SK-N-SH (cell line): ENCODE measurements at regions not wholly inside any gene's neighbourhood (a gene's known extent, or its start where the extent isn't known, plus 50 kb on each side); places are given as distances from the start of the nearest gene placed in this dataset.

Source experiments
- CTCF ChIA-PET: fragments of 300-600, 350-600 bp; formaldehyde crosslinking; extraction: SDS; loops from one replicate; lab custom pipeline; 2021; lab: Yijun Ruan, JAX
- POLR2A ChIA-PET: fragments of 350-600 bp; sonication (Branson Sonifier 250); formaldehyde crosslinking; extraction: SDS; loops from one replicate; lab custom pipeline; 2020; ENCODE audit warnings: antibody characterized with exemption, inconsistent platforms; lab: Yijun Ruan, JAX
- DNase-seq: peaks from one replicate; pipeline ENCODE4 v3.0.0; 2012
- H2AFZ ChIP-seq: fragments of 200-600 bp; sonication (generic); 2 replicates; pipeline ENCODE4 v1.8.1; 2016; ENCODE audit warnings: antibody characterized with exemption, mild to moderate bottlenecking, low read depth
- H3F3A ChIP-seq: fragments of 200-600 bp; sonication (generic); replicated peaks from 2 replicates; pipeline ENCODE3; 2016; ENCODE audit warnings: antibody characterized with exemption, mild to moderate bottlenecking; ENCODE audit not compliant: insufficient read depth
- H3K27ac ChIP-seq, 2 experiments: fragments of 200-500 bp in 1 of 2; fragments of 200-600 bp in 1 of 2; sonication (Bioruptor generic) in 1 of 2; sonication (generic), shearing (Covaris generic) in 1 of 2; 2 replicates each; pipeline versions ENCODE4 v1.5.1 to v1.6.1; 2014 to 2016; ENCODE audit warnings: low read depth in 2 of 2, inconsistent platforms in 1 of 2, low read length in 1 of 2, mild to moderate bottlenecking in 1 of 2, mixed read lengths in 1 of 2
- H3K27me3 ChIP-seq: fragments of 200-600 bp; sonication (generic), shearing (Covaris generic); 2 replicates; pipeline ENCODE4 v1.6.1; 2016; ENCODE audit warnings: mixed run types; ENCODE audit not compliant: insufficient read depth
- H3K36me3 ChIP-seq, 2 experiments: fragments of 200-500 bp in 1 of 2; fragments of 200-600 bp in 1 of 2; sonication (Bioruptor generic) in 1 of 2; sonication (generic) in 1 of 2; replicated peaks in 1 of 2; 2 replicates each; pipeline versions ENCODE3 to v1.5.1; 2014 to 2016; ENCODE audit warnings: low read length in 1 of 2, mild to moderate bottlenecking in 1 of 2; ENCODE audit not compliant: insufficient read depth in 2 of 2, control insufficient read depth in 1 of 2
- H3K4me1 ChIP-seq, 2 experiments: fragments of 200-500 bp in 1 of 2; fragments of 200-600 bp in 1 of 2; sonication (Bioruptor generic) in 1 of 2; sonication (generic), shearing (Covaris generic) in 1 of 2; 2 replicates each; pipeline versions ENCODE4 v1.5.1 to v1.6.1; 2014 to 2016; ENCODE audit warnings: low read depth in 1 of 2, low read length in 1 of 2, mixed run types in 1 of 2; ENCODE audit not compliant: insufficient read depth in 2 of 2, control insufficient read depth in 1 of 2
- H3K4me2 ChIP-seq: fragments of 200-600 bp; sonication (generic), shearing (Covaris generic); 2 replicates; pipeline ENCODE4 v1.6.1; 2017; ENCODE audit warnings: mixed run types
- H3K4me3 ChIP-seq, 2 experiments: fragments of 200-500 bp in 1 of 2; fragments of 200-600 bp in 1 of 2; sonication (Bioruptor generic) in 1 of 2; sonication (generic), shearing (Covaris generic) in 1 of 2; 2 replicates each; pipeline versions ENCODE4 v1.5.1 to v1.8.1; 2014 to 2016; ENCODE audit warnings: low read depth in 2 of 2, inconsistent platforms in 1 of 2, low read length in 1 of 2, mild to moderate bottlenecking in 1 of 2, mixed read lengths in 1 of 2, moderate library complexity in 1 of 2
- H3K79me2 ChIP-seq: fragments of 200-600 bp; sonication (generic); 2 replicates; pipeline ENCODE4 v1.8.1; 2017; ENCODE audit warnings: mild to moderate bottlenecking; ENCODE audit not compliant: insufficient read depth
- H3K9ac ChIP-seq: fragments of 200-600 bp; sonication (generic); 2 replicates; pipeline ENCODE4 v1.6.1; 2017; ENCODE audit warnings: mixed run types
- H3K9me2 ChIP-seq: fragments of 200-600 bp; sonication (generic); 2 replicates; pipeline ENCODE4 v1.6.1; 2017; ENCODE audit warnings: mixed run types
- H3K9me3 ChIP-seq: fragments of 200-600 bp; sonication (generic); 2 replicates; pipeline ENCODE4 v1.6.1; 2017; ENCODE audit warnings: mixed run types, mild to moderate bottlenecking, moderate library complexity
- H4K20me1 ChIP-seq: fragments of 200-600 bp; sonication (generic); 2 replicates; pipeline ENCODE4 v1.6.1; 2017; ENCODE audit warnings: mild to moderate bottlenecking, mixed run types; ENCODE audit not compliant: insufficient read depth
- ELF1 ChIP-seq: IDR thresholded peaks from 2 replicates; pipeline ENCODE4 v1.4.0; 2012
- GABPA ChIP-seq: IDR thresholded peaks from 2 replicates; pipeline ENCODE4 v1.4.0; 2012; ENCODE audit warnings: low read depth, mild to moderate bottlenecking
- GATA2 ChIP-seq: sonication (generic); formaldehyde crosslinking; IDR thresholded peaks from 2 replicates; pipeline ENCODE4 v1.5.0; 2020; ENCODE audit warnings: mild to moderate bottlenecking, missing genetic modification reagents
- IRF3 ChIP-seq: fragments of 150-350 bp; IDR thresholded peaks from 2 replicates; pipeline ENCODE4 v1.6.1; 2016; ENCODE audit warnings: mild to moderate bottlenecking, low read depth, low read length
- MAX ChIP-seq: IDR thresholded peaks from 2 replicates; pipeline ENCODE4 v1.4.0; 2012; ENCODE audit warnings: low read depth
- MEF2A ChIP-seq: IDR thresholded peaks from 2 replicates; pipeline ENCODE4 v1.4.0; 2012; ENCODE audit warnings: low read depth, borderline replicate concordance
- MXI1 ChIP-seq: IDR thresholded peaks from 2 replicates; pipeline ENCODE4 v1.6.1; 2012; ENCODE audit warnings: mild to moderate bottlenecking, low read depth, low read length, improper control_type of control experiment
- POLR2AphosphoS5 ChIP-seq: IDR thresholded peaks from 2 replicates; pipeline ENCODE4 v1.6.1; 2012; ENCODE audit warnings: low read depth, low read length
- RAD21 ChIP-seq: IDR thresholded peaks from 2 replicates; pipeline ENCODE4 v1.6.1; 2012; ENCODE audit warnings: mild to moderate bottlenecking, low read length
- RCOR1 ChIP-seq: fragments of 150-350 bp; IDR thresholded peaks from 2 replicates; pipeline ENCODE4 v1.6.1; 2017; ENCODE audit warnings: antibody characterized with exemption, low read length
- RFX5 ChIP-seq: IDR thresholded peaks from 2 replicates; pipeline ENCODE4 v1.6.1; 2012; ENCODE audit warnings: mild to moderate bottlenecking, improper control_type of control experiment, low read length
- RXRA ChIP-seq: IDR thresholded peaks from 2 replicates; pipeline ENCODE4 v1.4.0; 2012; ENCODE audit warnings: low read depth, mild to moderate bottlenecking, borderline replicate concordance
- SIN3A ChIP-seq: IDR thresholded peaks from 2 replicates; pipeline ENCODE4 v1.6.1; 2012; ENCODE audit warnings: low read depth, mild to moderate bottlenecking, low read length, moderate library complexity, borderline replicate concordance
- TAF1 ChIP-seq: IDR thresholded peaks from 2 replicates; pipeline ENCODE4 v1.6.1; 2012; ENCODE audit warnings: low read depth, mild to moderate bottlenecking, low read length, moderate library complexity, borderline replicate concordance
- USF2 ChIP-seq: fragments of 150-350 bp; IDR thresholded peaks from 2 replicates; pipeline ENCODE4 v1.6.1; 2017; ENCODE audit warnings: antibody characterized with exemption, low read length, low read depth, borderline replicate concordance
- YY1 ChIP-seq: IDR thresholded peaks from 2 replicates; pipeline ENCODE4 v1.4.0; 2012; ENCODE audit warnings: low read depth, mild to moderate bottlenecking
- ZBTB33 ChIP-seq: IDR thresholded peaks from 2 replicates; pipeline ENCODE4 v1.4.0; 2012; ENCODE audit warnings: low read depth, borderline replicate concordance
- TF ChIP-seq, protein P1 (sequence below): fragments of 200-600 bp; sonication (generic); IDR thresholded peaks from 2 replicates; pipeline ENCODE4 v1.6.1; 2017; ENCODE audit warnings: antibody characterized with exemption, mild to moderate bottlenecking, moderate library complexity
- TF ChIP-seq, protein P2 (sequence below): IDR thresholded peaks from 2 replicates; pipeline ENCODE4; 2012

DNA sequence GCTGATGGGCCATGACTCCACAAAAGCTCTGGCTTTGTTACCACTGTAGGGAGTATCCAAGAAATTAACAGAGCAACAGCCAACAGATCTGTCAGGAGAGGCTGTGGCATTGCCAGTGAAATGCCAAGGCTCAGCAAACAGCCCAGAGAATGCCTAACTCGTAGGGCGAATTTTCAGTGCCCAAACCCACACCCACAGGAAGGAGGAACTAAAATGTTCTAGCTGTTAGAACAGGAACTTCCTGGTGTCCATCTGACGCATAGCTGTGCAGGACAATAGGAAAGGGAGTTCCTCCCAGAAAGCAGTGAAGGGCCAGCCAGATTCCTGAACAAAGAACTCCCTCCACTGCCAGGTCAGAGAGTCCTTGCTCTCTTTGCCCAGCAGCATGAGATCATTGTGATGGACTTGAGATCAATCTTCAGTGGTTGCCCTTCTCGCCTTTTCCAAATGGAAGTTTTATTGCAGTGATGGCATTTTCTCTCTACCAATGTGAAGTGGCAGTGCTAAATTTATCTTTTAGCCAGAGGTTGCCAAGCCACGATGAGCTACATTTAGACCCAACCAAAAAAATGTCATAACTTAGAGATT lies 224.2 kb upstream of the STARD13 start (continued):
- TF ChIP-seq RAD21 (no peak), MXI1 (no peak), SIN3A (no peak), RCOR1 (no peak), POLR2AphosphoS5 (no peak), RXRA (no peak)
- TF ChIP-seq, protein P1, sequence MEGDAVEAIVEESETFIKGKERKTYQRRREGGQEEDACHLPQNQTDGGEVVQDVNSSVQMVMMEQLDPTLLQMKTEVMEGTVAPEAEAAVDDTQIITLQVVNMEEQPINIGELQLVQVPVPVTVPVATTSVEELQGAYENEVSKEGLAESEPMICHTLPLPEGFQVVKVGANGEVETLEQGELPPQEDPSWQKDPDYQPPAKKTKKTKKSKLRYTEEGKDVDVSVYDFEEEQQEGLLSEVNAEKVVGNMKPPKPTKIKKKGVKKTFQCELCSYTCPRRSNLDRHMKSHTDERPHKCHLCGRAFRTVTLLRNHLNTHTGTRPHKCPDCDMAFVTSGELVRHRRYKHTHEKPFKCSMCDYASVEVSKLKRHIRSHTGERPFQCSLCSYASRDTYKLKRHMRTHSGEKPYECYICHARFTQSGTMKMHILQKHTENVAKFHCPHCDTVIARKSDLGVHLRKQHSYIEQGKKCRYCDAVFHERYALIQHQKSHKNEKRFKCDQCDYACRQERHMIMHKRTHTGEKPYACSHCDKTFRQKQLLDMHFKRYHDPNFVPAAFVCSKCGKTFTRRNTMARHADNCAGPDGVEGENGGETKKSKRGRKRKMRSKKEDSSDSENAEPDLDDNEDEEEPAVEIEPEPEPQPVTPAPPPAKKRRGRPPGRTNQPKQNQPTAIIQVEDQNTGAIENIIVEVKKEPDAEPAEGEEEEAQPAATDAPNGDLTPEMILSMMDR, result no peak

DNA sequence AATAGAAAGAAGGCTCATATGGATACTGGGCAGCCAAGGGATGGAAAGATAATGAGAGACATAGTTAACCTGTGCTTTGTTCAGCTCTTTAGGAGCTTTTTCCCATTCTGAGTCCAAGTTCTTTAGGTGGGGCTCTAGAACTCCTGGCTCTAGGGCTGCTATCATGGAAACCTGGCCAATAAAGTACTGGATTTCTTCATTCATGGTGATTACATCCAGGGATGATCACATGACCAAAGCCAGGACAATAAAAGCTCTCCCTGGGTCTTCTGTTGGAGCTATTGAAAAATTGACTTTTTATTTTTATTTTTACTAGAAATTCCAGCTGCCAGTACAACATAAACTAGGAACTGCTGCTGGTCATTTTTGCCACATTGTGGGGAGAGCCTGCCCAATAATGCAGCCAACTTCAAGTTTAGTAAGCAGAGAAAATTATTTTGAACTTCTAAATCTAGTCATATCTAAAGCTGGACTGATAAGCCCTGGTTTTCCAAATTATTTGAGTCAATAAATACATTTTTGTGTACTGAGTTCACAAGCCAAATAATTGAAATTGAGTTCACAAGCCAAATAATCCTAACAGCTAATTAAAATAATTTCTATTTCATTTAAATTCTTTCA lies 224.9 kb upstream of the STARD13 start:
- Histone ChIP-seq H3K4me3 (no peak overlapping the region), H3K4me2 (peak overlapping the region; percentile 23; the same call in 1 of the 2 replicates), H3K9me3 (no peaks in the 10 kb centered on the region), H3K27ac (peak overlapping the region in 1 of 2 experiments; percentile 74; a peak in 2 of 4 replicates), H3K4me1 (peaks cover 0 to 13% of the 10 kb centered on the region in 2 experiments; a peak in 2 of 4 replicates), H3K27me3 (no peaks in the 10 kb centered on the region), H4K20me1 (no peaks in the 10 kb centered on the region), H3K36me3 (no peaks in the 10 kb centered on the region), H3K9ac (no peak overlapping the region), H3K9me2 (no peaks in the 10 kb centered on the region), H3K79me2 (no peaks in the 10 kb centered on the region), H2AFZ (peak overlapping the region; percentile 63; the same call in 1 of the 2 replicates), H3F3A (peaks cover 11% of the 10 kb centered on the region)
- TF ChIP-seq MXI1 (no peak), SIN3A (no peak), RCOR1 (no peak), MAX (no peak), POLR2AphosphoS5 (no peak), RFX5 (no peak), MEF2A (no peak), TAF1 (no peak), GATA2 (CRISPR knock-in tag) (no peak), ELF1 (no peak), YY1 (no peak), ZBTB33 (no peak), IRF3 (no peak), GABPA (no peak), USF2 (no peak)
- TF ChIP-seq, protein P1, result no peak
- TF ChIP-seq, protein P2, sequence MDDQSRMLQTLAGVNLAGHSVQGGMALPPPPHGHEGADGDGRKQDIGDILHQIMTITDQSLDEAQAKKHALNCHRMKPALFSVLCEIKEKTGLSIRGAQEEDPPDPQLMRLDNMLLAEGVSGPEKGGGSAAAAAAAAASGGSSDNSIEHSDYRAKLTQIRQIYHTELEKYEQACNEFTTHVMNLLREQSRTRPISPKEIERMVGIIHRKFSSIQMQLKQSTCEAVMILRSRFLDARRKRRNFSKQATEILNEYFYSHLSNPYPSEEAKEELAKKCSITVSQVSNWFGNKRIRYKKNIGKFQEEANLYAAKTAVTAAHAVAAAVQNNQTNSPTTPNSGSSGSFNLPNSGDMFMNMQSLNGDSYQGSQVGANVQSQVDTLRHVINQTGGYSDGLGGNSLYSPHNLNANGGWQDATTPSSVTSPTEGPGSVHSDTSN, result no peak
- POLR2A ChIA-PET, result no interaction called here
- CTCF ChIA-PET, result interaction anchor here (1.5 kb wide), 1 partner anchor 20 kb away, joined by 3 read pairs; no protein-coding TSS in a partner anchor
- DNase-seq, result no peak
